ENCODE measurements at regions not wholly inside any gene's neighbourhood (a gene's known extent, or its start where the extent isn't known, plus 50 kb on each side); places are given as distances from the start of the nearest gene placed in this dataset.

- in situ Hi-C loops (cut with MboI; ENCODE audit: low pct_unique_long_range_greater_than_20kb, low sequenced_read_pairs, unreplicated experiment), result no loop called here
- DNase-seq (ENCODE audit: low spot score), result no peak
- TF ChIP-seq CTCF (IDR thresholded peaks at IDR 0.05; ENCODE audit: extremely low read depth, insufficient read depth, missing control alignments), result no peak
Measured at GRCh38 chr13:111031531-111031961, 83.6 kb upstream of the ARHGEF7 start.

DNA sequence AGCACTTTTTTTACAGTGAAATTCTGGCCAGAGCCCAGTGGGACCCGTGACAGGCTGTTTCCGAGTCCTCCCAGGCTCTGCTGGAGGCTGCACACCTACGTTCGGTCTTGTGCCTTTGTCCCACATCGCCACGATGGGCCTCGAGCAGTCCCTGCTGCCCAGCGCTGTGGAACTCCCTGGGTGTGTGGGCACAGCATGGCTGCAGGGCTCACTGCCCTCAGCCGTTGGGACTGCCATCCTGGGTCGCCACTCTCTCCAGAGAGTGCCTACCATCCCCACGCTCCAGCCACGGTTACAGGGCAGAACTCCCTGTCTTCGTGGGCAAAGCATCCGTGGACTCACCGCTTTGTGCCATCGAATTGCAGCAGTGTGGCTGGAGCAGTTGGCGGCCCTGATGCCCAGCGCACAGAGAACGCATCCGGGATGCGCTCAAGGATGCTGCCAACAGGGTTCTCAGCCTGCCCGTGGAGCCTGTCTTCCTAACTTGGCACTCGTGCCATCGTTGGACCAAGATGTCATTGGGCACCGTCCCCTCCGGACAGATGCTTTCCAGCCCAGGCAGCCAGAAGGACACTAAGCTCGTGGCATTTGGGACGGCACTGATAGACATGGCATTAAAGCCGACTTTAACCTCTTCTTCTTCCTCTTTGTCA lies 85.0 kb upstream of the ARHGEF7 start:
- TF ChIP-seq CTCF (IDR thresholded peaks at IDR 0.05; ENCODE audit: extremely low read depth, insufficient read depth, missing control alignments), result no peak
- DNase-seq (ENCODE audit: low spot score), result no peak
- in situ Hi-C loops (cut with MboI; ENCODE audit: low pct_unique_long_range_greater_than_20kb, low sequenced_read_pairs, unreplicated experiment), result no loop called here

- DNase-seq (ENCODE audit: low spot score), result no peak
- in situ Hi-C loops (cut with MboI; ENCODE audit: low pct_unique_long_range_greater_than_20kb, low sequenced_read_pairs, unreplicated experiment), result no loop called here
- no peak for TF ChIP-seq CTCF (IDR thresholded peaks at IDR 0.05; ENCODE audit: extremely low read depth, insufficient read depth, missing control alignments)
Measured at GRCh38 chr13:111027458-111028439, 87.4 kb upstream of the ARHGEF7 start.

DNA sequence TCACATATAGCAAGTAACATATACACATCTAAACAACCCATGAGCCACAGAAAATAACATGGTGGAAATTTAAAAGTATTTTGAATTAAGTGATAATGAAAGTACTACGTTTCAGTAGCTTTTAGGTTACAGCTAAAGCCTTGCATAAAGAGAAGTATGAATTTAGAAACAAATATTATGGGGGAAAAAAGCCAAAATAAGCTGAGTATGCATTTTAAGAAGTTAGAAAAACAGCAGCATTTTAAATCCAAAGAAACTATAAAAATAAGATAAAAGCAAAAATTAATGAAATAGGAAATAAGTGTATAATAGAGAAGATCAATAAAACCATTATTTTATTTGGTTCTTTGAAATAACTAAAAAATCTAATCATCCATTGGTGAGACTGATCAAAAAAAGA lies 89.8 kb upstream of the ARHGEF7 start:
- DNase-seq (ENCODE audit: low spot score), result no peak
- TF ChIP-seq CTCF (IDR thresholded peaks at IDR 0.05; ENCODE audit: extremely low read depth, insufficient read depth, missing control alignments), result no peak
- in situ Hi-C loops (cut with MboI; ENCODE audit: low pct_unique_long_range_greater_than_20kb, low sequenced_read_pairs, unreplicated experiment), result no loop called here

GRCh38 chr13:111022886-111023285 lies 92.2 kb upstream of the ARHGEF7 start:
- no peak for DNase-seq (ENCODE audit: low spot score)
- in situ Hi-C loops (cut with MboI; ENCODE audit: low pct_unique_long_range_greater_than_20kb, low sequenced_read_pairs, unreplicated experiment), result no loop called here
- no peak for TF ChIP-seq CTCF (IDR thresholded peaks at IDR 0.05; ENCODE audit: extremely low read depth, insufficient read depth, missing control alignments)

DNA sequence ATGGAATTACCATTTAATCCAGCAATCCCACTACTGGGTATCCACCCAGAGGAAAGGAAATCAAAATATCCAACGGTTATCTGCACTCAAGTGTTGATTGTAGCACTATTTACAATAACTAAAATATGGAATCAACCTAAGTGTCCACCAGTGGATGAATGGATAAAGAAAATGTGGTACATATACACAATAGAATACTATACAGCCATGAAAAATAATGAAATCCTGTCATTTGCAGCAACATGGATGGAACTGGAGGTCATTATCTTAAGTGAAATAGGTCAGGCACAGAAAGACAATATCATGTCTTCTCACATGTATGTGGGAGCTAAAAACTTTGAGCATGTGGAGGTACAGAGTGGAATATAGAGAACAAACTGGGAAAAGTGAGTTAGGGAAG lies 92.9 kb upstream of the ARHGEF7 start:
- DNase-seq (ENCODE audit: low spot score), result no peak
- TF ChIP-seq CTCF (IDR thresholded peaks at IDR 0.05; ENCODE audit: extremely low read depth, insufficient read depth, missing control alignments), result no peak
- in situ Hi-C loops (cut with MboI; ENCODE audit: low pct_unique_long_range_greater_than_20kb, low sequenced_read_pairs, unreplicated experiment), result no loop called here

Measured in GM13977 (cell line).